Fibroblast of skin of right biceps (primary cell): ENCODE measurements at regions not wholly inside any gene's neighbourhood (a gene's known extent, or its start where the extent isn't known, plus 50 kb on each side); places are given as distances from the start of the nearest gene placed in this dataset.
A peak's percentile ranks its signal among the peaks of the same experiment; 100 is the strongest.
"Not testable (repeated sequence)": the region's sequence is repeated elsewhere in the genome, so short reads cannot be mapped to it uniquely, and the experiment has no call there.

ENCODE experiments used
- DNase-seq: peaks from one replicate; pipeline ENCODE4 v3.0.0-alpha.2; 2013

GRCh38 chr6:145263778-145264211, 471.5 kb downstream of the EPM2A start:
- no peak for DNase-seq

- DNase-seq = no peak
Observed at GRCh38 chr6:145266432-145267075, 468.8 kb downstream of the EPM2A start.

- DNase-seq = no peak
Observed at GRCh38 chr6:145267076-145267867, 468.0 kb downstream of the EPM2A start.

- DNase-seq = no peak
Observed at GRCh38 chr6:145270464-145270863, 464.9 kb downstream of the EPM2A start.

GRCh38 chr6:145271040-145271439, 464.3 kb downstream of the EPM2A start:
- DNase-seq = no peak

- no peak for DNase-seq
Observed at GRCh38 chr6:145271577-145271976, 463.7 kb downstream of the EPM2A start.

- DNase-seq = no peak
Observed at GRCh38 chr6:145272246-145272645, 463.1 kb downstream of the EPM2A start.

GRCh38 chr6:145273136-145273535, 462.2 kb downstream of the EPM2A start:
- DNase-seq = no peak

- DNase-seq = no peak
Observed at GRCh38 chr6:145274083-145274482, 461.2 kb downstream of the EPM2A start.

- DNase-seq = no peak
Observed at GRCh38 chr6:145275019-145275418, 460.3 kb downstream of the EPM2A start.

- no peak for DNase-seq
Observed at GRCh38 chr6:145275787-145276186, 459.5 kb downstream of the EPM2A start.

GRCh38 chr6:145276756-145277155, 458.6 kb downstream of the EPM2A start:
- peak; percentile 55 for DNase-seq

- DNase-seq = no peak
Observed at GRCh38 chr6:145277358-145278086, 457.8 kb downstream of the EPM2A start.

- peak; percentile 63 for DNase-seq
Observed at GRCh38 chr6:145278163-145278807, 457.0 kb downstream of the EPM2A start.

- no peak for DNase-seq
Observed at GRCh38 chr6:145279551-145279950, 455.8 kb downstream of the EPM2A start.

GRCh38 chr6:145279993-145280392, 455.3 kb downstream of the EPM2A start:
- no peak for DNase-seq

GRCh38 chr6:145283209-145283608, 452.1 kb downstream of the EPM2A start:
- not testable (repeated sequence) for DNase-seq

- DNase-seq = no peak
Observed at GRCh38 chr6:145283856-145284255, 451.5 kb downstream of the EPM2A start.

GRCh38 chr6:145286916-145287315, 448.4 kb downstream of the EPM2A start:
- DNase-seq = no peak

GRCh38 chr6:145289573-145289972, 445.7 kb downstream of the EPM2A start:
- no peak for DNase-seq

GRCh38 chr6:145290122-145290521, 445.2 kb downstream of the EPM2A start:
- DNase-seq = no peak

GRCh38 chr6:145292066-145292465, 443.3 kb downstream of the EPM2A start:
- no peak for DNase-seq

- DNase-seq = no peak
Observed at GRCh38 chr6:145294942-145295341, 440.4 kb downstream of the EPM2A start.
